ENCODE measurements at regions not wholly inside any gene's neighbourhood (a gene's known extent, or its start where the extent isn't known, plus 50 kb on each side); places are given as distances from the start of the nearest gene placed in this dataset.

GRCh38 chr3:194996746-194997145 lies 274.2 kb downstream of the XXYLT1 start:
- TF ChIP-seq CTCF (IDR thresholded peaks at IDR 0.05) (no peak), POLR2A (IDR thresholded peaks at IDR 0.05) (no peak)

All from testis (tissue), 2 donors.